Fibroblast of lung (primary cell): ENCODE measurements at regions not wholly inside any gene's neighbourhood (a gene's known extent, or its start where the extent isn't known, plus 50 kb on each side); places are given as distances from the start of the nearest gene placed in this dataset.
A peak's percentile ranks its signal among the peaks of the same experiment; 100 is the strongest.

Source experiments
- DNase-seq, 2 donors: peaks; one replicate each; pipeline versions ENCODE4 v3.0.0 to v3.0.0-alpha.2; 2010; ENCODE audit warnings: low read depth in 2 of 2
- H2AFZ ChIP-seq: 2 replicates; pipeline ENCODE4 v1.5.1; 2012; ENCODE audit warnings: low read length, control low read depth, inconsistent platforms
- H3K27ac ChIP-seq: 2 replicates; pipeline ENCODE4 v1.5.1; 2011; ENCODE audit warnings: low read length, control low read depth; ENCODE audit not compliant: insufficient read depth
- H3K27me3 ChIP-seq: 2 replicates; pipeline ENCODE4 v1.5.1; 2011; ENCODE audit warnings: mild to moderate bottlenecking, low read length; ENCODE audit not compliant: control insufficient read depth, insufficient read depth
- H3K36me3 ChIP-seq: 2 replicates; pipeline ENCODE4 v1.5.1; 2011; ENCODE audit warnings: low read length; ENCODE audit not compliant: control insufficient read depth, insufficient read depth
- H3K4me1 ChIP-seq: 2 replicates; pipeline ENCODE4 v1.5.1; 2011; ENCODE audit warnings: low read length; ENCODE audit not compliant: control insufficient read depth, insufficient read depth; ENCODE audit errors: extremely low read depth
- H3K4me2 ChIP-seq: 2 replicates; pipeline ENCODE4 v1.5.1; 2011; ENCODE audit warnings: low read length, control low read depth; ENCODE audit not compliant: insufficient read depth; ENCODE audit errors: extremely low read depth
- H3K4me3 ChIP-seq, 4 experiments: fragments of 200-600 bp in 1 of 4; sonication (generic) in 1 of 4; replicated peaks in 1 of 4; 2 replicates each; pipeline ENCODE4 v1.5.1; 2011 to 2016; ENCODE audit warnings: low read length in 4 of 4, low read depth in 3 of 4, mild to moderate bottlenecking in 3 of 4, control low read depth in 2 of 4, inconsistent platforms in 1 of 4, mixed read lengths in 1 of 4; ENCODE audit not compliant: insufficient read depth in 1 of 4; ENCODE audit errors: control extremely low read depth in 1 of 4
- H3K79me2 ChIP-seq: 2 replicates; pipeline ENCODE4 v1.5.1; 2012; ENCODE audit warnings: mild to moderate bottlenecking, low read length, inconsistent platforms; ENCODE audit not compliant: control insufficient read depth, insufficient read depth
- H3K9ac ChIP-seq: 2 replicates; pipeline ENCODE4 v1.5.1; 2011; ENCODE audit warnings: mild to moderate bottlenecking, low read length, control low read depth; ENCODE audit not compliant: insufficient read depth
- H3K9me3 ChIP-seq: 2 replicates; pipeline ENCODE4 v1.5.1; 2012; ENCODE audit warnings: low read depth, low read length; ENCODE audit not compliant: control insufficient read depth, insufficient read depth
- H4K20me1 ChIP-seq: 2 replicates; pipeline ENCODE4 v1.5.1; 2011; ENCODE audit warnings: low read length; ENCODE audit not compliant: control insufficient read depth, insufficient read depth; ENCODE audit errors: extremely low read depth
- CTCF ChIP-seq, 2 donors: IDR thresholded peaks in 1 of 2; conservative IDR thresholded peaks in 1 of 2; 1 replicate in 1 of 2; 2 replicates in 1 of 2; pipeline ENCODE4 v1.5.1; 2011 to 2012; ENCODE audit warnings: low read length in 2 of 2, control low read depth in 1 of 2, inconsistent platforms in 1 of 2, low read depth in 1 of 2, mild to moderate bottlenecking in 1 of 2
- EZH2 ChIP-seq: IDR thresholded peaks from 2 replicates; pipeline ENCODE4 v1.5.1; 2012; ENCODE audit warnings: low read length, control low read depth, mild to moderate bottlenecking; ENCODE audit errors: missing control alignments

- Histone ChIP-seq H3K27me3 (peaks cover 4% of the 10 kb centered on the region), H3K27ac (no peak overlapping the region), H3K9me3 (no peaks in the 10 kb centered on the region), H3K4me3 (no peak overlapping the region), H3K4me2 (no peak overlapping the region), H3K9ac (no peak overlapping the region), H3K79me2 (no peaks in the 10 kb centered on the region), H3K36me3 (no peaks in the 10 kb centered on the region), H2AFZ (no peak overlapping the region), H3K4me1 (no peaks in the 10 kb centered on the region), H4K20me1 (no peaks in the 10 kb centered on the region)
- DNase-seq = no peak
- no peak for TF ChIP-seq EZH2
- TF ChIP-seq CTCF (conservative IDR thresholded peaks at IDR 0.05 in 1 of 2, IDR thresholded peaks at IDR 0.05 in 1 of 2; ENCODE audit: low read depth in 1 of 2, low read length in 2 of 2) = no peak
Measured at GRCh38 chr9:15113288-15113687, 193.7 kb downstream of the TTC39B start.

- H3K27me3 ChIP-seq = peaks cover 4% of the 10 kb centered on the region
- no peaks in the 10 kb centered on the region for H3K36me3 ChIP-seq
- DNase-seq = no peak
- TF ChIP-seq CTCF (conservative IDR thresholded peaks at IDR 0.05 in 1 of 2, IDR thresholded peaks at IDR 0.05 in 1 of 2; ENCODE audit: low read depth in 1 of 2, low read length in 2 of 2) (no peak), EZH2 (no peak)
- no peak overlapping the region for H3K4me3 ChIP-seq
- no peak overlapping the region for H3K9ac ChIP-seq
- no peak overlapping the region for H2AFZ ChIP-seq
- no peak overlapping the region for H3K4me2 ChIP-seq
- H3K4me1 ChIP-seq = no peaks in the 10 kb centered on the region
- H3K9me3 ChIP-seq = no peaks in the 10 kb centered on the region
- no peaks in the 10 kb centered on the region for H4K20me1 ChIP-seq
- no peaks in the 10 kb centered on the region for H3K79me2 ChIP-seq
- no peak overlapping the region for H3K27ac ChIP-seq
Measured at GRCh38 chr9:15111071-15111470, 195.9 kb downstream of the TTC39B start.

- TF ChIP-seq EZH2 = no peak
- peak; percentile 83 to 92 for TF ChIP-seq CTCF (conservative IDR thresholded peaks at IDR 0.05 in 1 of 2, IDR thresholded peaks at IDR 0.05 in 1 of 2; ENCODE audit: low read depth in 1 of 2, low read length in 2 of 2)
- Histone ChIP-seq H3K4me1 (no peaks in the 10 kb centered on the region), H3K4me2 (no peak overlapping the region), H4K20me1 (no peaks in the 10 kb centered on the region), H3K9me3 (no peaks in the 10 kb centered on the region), H3K9ac (no peak overlapping the region), H3K27me3 (no peaks in the 10 kb centered on the region), H3K79me2 (no peaks in the 10 kb centered on the region), H2AFZ (no peak overlapping the region), H3K4me3 (no peak overlapping the region), H3K36me3 (no peaks in the 10 kb centered on the region), H3K27ac (no peak overlapping the region)
- DNase-seq = peak; percentile 23 to 46
Measured at GRCh38 chr9:15104826-15105420, 194.7 kb upstream of the FREM1 start.
